Ascending aorta (tissue), 2 donors: ENCODE measurements at regions not wholly inside any gene's neighbourhood (a gene's known extent, or its start where the extent isn't known, plus 50 kb on each side); places are given as distances from the start of the nearest gene placed in this dataset.

ENCODE experiments used
- DNase-seq, 2 donors: peaks; one replicate each; pipeline ENCODE4 v3.0.0-alpha.2; 2019; ENCODE audit warnings: low spot score in 2 of 2
- H3K27ac ChIP-seq, 2 donors: fragments of 200-600 bp; sonication (generic); one replicate each; pipeline ENCODE4 v1.5.1; 2016 to 2017; ENCODE audit warnings: mild to moderate bottlenecking in 1 of 2
- H3K27me3 ChIP-seq: fragments of 200-600 bp; sonication (generic); one replicate; pipeline ENCODE4 v1.5.1; 2017
- H3K36me3 ChIP-seq, 2 donors: fragments of 200-600 bp; sonication (generic); one replicate each; pipeline ENCODE4 v1.5.1; 2016
- H3K4me1 ChIP-seq, 2 donors: fragments of 200-600 bp; sonication (generic); one replicate each; pipeline ENCODE4 v1.5.1; 2016 to 2017; ENCODE audit warnings: mild to moderate bottlenecking in 1 of 2
- H3K4me3 ChIP-seq, 2 donors: fragments of 200-600 bp; sonication (generic); one replicate each; pipeline ENCODE4 v1.5.1; 2016 to 2017; ENCODE audit warnings: mild to moderate bottlenecking in 1 of 2
- H3K9me3 ChIP-seq, 2 donors: fragments of 200-600 bp; sonication (generic); one replicate each; pipeline ENCODE4 v1.5.1; 2016
- intact Hi-C: fragments of 100-400 bp; cut with DNase I; formaldehyde crosslinking; loops from one replicate; pipeline ENCODE4 v1.15.1; 2023
- TF ChIP-seq, protein P1 (sequence below), 3 experiments: fragments of 200-600 bp in 2 of 3; fragments of 450-650 bp in 1 of 3; sonication (generic) in 2 of 3; IDR thresholded peaks; one replicate each; pipeline ENCODE4 v1.5.1; 2016 to 2019; ENCODE audit warnings: antibody characterized with exemption in 3 of 3, mild to moderate bottlenecking in 1 of 3, moderate library complexity in 1 of 3

DNA sequence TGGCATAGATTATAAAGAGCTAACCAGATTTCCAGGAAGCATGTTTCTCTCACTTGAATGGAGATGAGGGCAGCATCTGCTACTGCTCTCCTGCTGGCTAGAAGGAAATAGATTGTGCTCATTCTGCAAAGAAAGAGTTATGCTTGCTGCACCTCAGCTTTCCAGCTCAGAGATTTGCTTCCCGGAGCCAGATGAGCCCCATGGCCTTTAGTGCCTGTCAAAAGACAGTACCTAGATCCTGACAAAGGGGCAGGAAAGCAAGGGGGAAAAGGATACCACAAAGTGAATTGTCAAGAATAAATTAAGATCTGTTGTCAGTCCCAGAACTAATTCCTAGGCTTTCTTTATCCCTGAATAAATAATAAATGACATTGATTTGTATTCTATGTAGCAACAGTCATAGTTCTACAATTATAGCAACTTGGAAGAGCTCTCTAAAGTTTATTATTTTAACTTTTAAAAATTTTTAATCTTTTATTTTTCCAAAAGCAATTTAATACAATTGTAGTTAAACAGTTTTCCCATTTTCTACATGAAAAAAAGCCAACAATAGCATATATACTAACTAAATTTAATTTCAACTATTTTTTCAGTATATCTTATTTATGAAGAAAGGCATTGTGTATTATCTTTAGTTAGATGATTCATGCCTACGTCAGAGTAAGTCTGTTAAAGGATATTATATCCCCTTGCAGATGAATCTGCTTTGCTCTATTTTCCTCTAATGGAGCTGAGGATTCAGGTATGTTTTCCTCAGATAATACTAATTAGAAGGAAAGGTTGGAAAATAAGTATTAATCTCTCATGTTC lies 306.1 kb upstream of the DDI1 start:
- intact Hi-C loops = no loop called here
- TF ChIP-seq, protein P1, sequence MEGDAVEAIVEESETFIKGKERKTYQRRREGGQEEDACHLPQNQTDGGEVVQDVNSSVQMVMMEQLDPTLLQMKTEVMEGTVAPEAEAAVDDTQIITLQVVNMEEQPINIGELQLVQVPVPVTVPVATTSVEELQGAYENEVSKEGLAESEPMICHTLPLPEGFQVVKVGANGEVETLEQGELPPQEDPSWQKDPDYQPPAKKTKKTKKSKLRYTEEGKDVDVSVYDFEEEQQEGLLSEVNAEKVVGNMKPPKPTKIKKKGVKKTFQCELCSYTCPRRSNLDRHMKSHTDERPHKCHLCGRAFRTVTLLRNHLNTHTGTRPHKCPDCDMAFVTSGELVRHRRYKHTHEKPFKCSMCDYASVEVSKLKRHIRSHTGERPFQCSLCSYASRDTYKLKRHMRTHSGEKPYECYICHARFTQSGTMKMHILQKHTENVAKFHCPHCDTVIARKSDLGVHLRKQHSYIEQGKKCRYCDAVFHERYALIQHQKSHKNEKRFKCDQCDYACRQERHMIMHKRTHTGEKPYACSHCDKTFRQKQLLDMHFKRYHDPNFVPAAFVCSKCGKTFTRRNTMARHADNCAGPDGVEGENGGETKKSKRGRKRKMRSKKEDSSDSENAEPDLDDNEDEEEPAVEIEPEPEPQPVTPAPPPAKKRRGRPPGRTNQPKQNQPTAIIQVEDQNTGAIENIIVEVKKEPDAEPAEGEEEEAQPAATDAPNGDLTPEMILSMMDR (IDR thresholded peaks at IDR 0.05) = no peak
- H3K27me3 ChIP-seq = no peaks in the 10 kb centered on the region
- H3K4me3 ChIP-seq = no peak overlapping the region
- no peaks in the 10 kb centered on the region for H3K36me3 ChIP-seq
- H3K9me3 ChIP-seq = no peaks in the 10 kb centered on the region
- peak overlapping the region in 1 of 2 donors; percentile 4 for H3K27ac ChIP-seq
- DNase-seq = no peak
- peaks cover 0 to 4% of the 10 kb centered on the region in 2 donors for H3K4me1 ChIP-seq

DNA sequence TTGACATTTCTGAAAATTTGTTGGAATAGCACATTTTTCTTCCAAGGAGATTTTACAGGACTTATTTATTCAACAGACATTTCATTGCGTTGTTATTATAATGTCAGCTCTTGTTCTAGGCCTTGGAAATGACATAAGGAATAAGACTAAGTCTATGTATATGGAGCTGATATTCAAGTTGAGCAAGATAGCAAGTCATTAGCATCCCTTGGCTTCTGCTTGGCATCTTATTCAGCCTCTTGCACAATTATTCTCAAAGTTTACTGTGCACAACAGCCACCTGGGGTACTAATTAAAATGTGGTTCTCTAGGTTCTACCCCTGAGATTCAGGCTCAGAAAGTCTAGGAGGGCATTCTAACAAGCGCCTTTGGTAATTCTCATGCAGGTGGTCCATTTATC lies 304.8 kb upstream of the DDI1 start:
- TF ChIP-seq, protein P1 (IDR thresholded peaks at IDR 0.05) = no peak
- DNase-seq = no peak
- intact Hi-C loops = no loop called here
- Histone ChIP-seq H3K4me3 (no peak overlapping the region), H3K4me1 (peaks cover 0 to 5% of the 10 kb centered on the region in 2 donors), H3K27me3 (no peaks in the 10 kb centered on the region), H3K36me3 (no peaks in the 10 kb centered on the region), H3K27ac (no peak overlapping the region), H3K9me3 (no peaks in the 10 kb centered on the region)

DNA sequence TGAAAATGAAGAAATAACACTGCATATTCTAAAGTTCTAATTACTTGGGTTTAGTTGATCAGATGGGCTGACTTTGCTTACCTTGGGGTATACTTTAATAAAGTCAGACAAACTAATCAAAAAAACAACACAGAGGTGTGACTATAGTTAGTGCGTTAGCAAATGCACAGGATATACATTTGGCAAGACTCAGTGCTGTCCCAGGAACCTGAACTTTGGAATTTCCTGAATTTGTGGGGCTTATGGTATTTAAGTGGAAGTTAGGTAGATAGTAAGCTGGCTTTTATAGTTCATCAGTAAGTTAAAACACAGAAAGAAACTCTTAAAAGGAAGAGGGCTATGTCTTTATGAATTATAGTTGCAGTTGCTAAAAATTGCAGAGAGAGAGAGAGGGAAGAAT lies 302.6 kb upstream of the DDI1 start:
- H3K4me3 ChIP-seq = no peak overlapping the region
- no peaks in the 10 kb centered on the region for H3K27me3 ChIP-seq
- intact Hi-C loops = no loop called here
- no peaks in the 10 kb centered on the region for H3K9me3 ChIP-seq
- TF ChIP-seq, protein P1 (IDR thresholded peaks at IDR 0.05) = no peak
- DNase-seq = no peak
- H3K36me3 ChIP-seq = no peaks in the 10 kb centered on the region
- H3K4me1 ChIP-seq = peaks cover 0 to 15% of the 10 kb centered on the region in 2 donors
- no peak overlapping the region for H3K27ac ChIP-seq

DNA sequence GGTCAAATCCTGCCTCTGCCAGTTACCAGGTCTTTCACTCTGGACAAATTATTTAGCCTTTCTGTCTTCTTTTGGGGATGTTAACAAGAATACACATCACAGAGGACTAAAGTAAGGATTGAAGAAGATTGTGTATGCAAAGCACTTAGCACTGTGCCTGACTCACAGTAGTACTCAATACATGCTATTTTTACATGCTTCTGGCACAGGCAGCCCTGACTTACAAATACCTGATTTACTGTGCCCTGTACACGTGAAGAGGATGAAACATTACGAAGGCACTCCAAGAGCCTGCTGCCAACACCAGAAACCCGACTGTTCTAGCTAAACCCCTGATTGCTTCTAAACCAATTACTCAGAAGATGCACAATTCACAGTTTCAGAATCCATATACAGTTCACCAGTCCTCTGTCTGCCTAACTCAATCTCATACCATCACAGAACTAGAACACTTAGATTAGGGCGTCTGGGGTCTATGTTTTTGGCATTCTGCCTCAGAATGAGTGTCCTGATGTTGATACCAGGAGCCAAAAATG lies 300.9 kb upstream of the DDI1 start:
- TF ChIP-seq, protein P1 (IDR thresholded peaks at IDR 0.05) = no peak
- H3K9me3 ChIP-seq = no peaks in the 10 kb centered on the region
- no peak for DNase-seq

DNA sequence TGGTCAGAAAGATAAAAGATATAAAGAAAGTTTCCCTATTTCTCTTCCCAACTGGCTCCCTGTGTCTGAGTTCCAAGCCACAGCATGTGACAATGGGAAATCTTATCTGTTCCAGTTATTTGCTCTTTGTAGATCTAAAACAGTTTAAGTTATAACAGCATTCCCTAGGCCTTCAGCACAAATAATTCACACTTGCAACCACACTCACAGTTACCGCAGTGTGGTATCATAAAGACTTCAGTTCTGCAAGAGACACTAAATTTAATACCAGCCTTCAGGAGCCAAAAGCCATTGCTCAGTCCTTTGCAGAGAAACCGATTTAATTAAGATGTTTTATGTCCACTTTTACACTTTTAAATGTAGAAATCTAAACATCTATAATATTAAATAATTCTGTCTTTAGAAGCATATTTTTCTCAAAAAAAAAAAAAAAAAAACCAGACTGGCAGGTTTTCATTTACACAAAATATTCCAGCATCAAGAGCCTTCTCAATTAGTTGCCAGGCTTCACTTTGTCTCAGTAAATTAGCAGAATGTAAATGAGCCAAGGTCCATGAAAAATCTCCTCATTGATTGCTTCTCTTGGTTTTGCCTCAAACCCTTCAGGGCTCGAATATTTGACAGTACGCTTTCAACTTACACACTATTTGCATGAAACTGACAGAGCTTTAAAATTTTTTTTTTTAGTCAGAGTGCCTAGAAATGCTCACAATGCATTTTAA lies 300.0 kb upstream of the DDI1 start:
- Histone ChIP-seq H3K4me3 (no peak overlapping the region), H3K27me3 (no peaks in the 10 kb centered on the region), H3K9me3 (no peaks in the 10 kb centered on the region), H3K27ac (no peak overlapping the region), H3K36me3 (no peaks in the 10 kb centered on the region), H3K4me1 (peaks cover 0 to 11% of the 10 kb centered on the region in 2 donors)
- TF ChIP-seq, protein P1 (IDR thresholded peaks at IDR 0.05) = no peak
- intact Hi-C loops = no loop called here
- DNase-seq = no peak

More for the DNA sequence above, 300.9 kb upstream of the DDI1 start:
- Histone ChIP-seq H3K27ac (no peak overlapping the region), H3K4me3 (no peak overlapping the region), H3K36me3 (no peaks in the 10 kb centered on the region), H3K4me1 (peaks cover 0 to 11% of the 10 kb centered on the region in 2 donors), H3K27me3 (no peaks in the 10 kb centered on the region)
- intact Hi-C loops = no loop called here
